HFF-Myc (cell line): ENCODE measurements at regions not wholly inside any gene's neighbourhood (a gene's known extent, or its start where the extent isn't known, plus 50 kb on each side); places are given as distances from the start of the nearest gene placed in this dataset.

Source experiments
- DNase-seq: peaks from one replicate; pipeline ENCODE4 v3.0.0-alpha.2; 2011; ENCODE audit warnings: low read depth; ENCODE audit errors: extremely low read depth
- H3K4me3 ChIP-seq: replicated peaks from 2 replicates; pipeline ENCODE4 v1.5.1; 2011; ENCODE audit warnings: low read depth, mild to moderate bottlenecking, control low read depth, low read length
- TF ChIP-seq, protein P1 (sequence below): IDR thresholded peaks from 2 replicates; pipeline ENCODE4 v1.5.1; 2012; ENCODE audit warnings: mild to moderate bottlenecking, low read depth, low read length, control low read depth; ENCODE audit errors: missing control alignments

DNA sequence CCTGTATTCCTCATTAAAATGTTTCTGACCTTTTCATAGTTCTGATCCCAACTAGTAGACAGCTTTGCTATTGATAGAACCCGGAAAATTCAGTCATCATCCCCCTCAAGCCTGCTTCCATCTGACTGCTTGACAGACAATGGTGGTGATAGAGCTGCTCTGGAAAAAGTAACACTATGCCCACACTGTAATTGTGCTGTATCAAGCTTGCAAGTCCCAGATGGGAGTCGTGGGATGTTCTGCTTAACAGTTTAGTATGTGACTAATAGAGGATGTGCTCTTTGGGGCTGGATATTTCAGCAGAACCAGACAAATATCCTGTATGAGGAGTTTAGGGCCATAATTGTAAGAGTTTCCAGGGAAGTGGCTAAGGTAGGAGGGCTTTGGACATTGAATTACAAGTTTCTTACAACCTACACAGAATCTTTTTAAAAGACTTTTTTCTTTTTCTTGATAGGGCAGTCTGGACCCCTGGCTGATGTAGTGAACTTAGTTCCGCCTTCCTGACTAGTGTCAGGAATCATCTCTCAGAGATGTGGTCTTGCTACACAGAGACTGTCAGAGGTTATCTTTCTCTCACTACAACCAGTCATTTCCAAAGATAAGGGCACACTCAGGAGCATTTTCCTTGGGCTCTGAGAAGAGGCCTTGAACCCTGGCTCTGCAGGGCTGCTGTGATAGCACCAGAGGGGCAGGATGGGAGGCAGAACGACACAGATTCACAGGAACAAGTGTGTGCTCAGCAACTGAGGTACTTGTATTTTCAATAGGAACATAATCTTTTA, 158.0 kb upstream of the RBMS1 start:
- DNase-seq, result no peak
- TF ChIP-seq, protein P1, sequence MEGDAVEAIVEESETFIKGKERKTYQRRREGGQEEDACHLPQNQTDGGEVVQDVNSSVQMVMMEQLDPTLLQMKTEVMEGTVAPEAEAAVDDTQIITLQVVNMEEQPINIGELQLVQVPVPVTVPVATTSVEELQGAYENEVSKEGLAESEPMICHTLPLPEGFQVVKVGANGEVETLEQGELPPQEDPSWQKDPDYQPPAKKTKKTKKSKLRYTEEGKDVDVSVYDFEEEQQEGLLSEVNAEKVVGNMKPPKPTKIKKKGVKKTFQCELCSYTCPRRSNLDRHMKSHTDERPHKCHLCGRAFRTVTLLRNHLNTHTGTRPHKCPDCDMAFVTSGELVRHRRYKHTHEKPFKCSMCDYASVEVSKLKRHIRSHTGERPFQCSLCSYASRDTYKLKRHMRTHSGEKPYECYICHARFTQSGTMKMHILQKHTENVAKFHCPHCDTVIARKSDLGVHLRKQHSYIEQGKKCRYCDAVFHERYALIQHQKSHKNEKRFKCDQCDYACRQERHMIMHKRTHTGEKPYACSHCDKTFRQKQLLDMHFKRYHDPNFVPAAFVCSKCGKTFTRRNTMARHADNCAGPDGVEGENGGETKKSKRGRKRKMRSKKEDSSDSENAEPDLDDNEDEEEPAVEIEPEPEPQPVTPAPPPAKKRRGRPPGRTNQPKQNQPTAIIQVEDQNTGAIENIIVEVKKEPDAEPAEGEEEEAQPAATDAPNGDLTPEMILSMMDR, result no peak
- no peak overlapping the region for H3K4me3 ChIP-seq

- TF ChIP-seq, protein P1, result no peak
- DNase-seq, result no peak
- H3K4me3 ChIP-seq, result no peak overlapping the region
These were observed 158.6 kb upstream of the RBMS1 start for GRCh38 chr2:160652236-160652635.

- TF ChIP-seq, protein P1, result no peak
- DNase-seq, result no peak
- H3K4me3 ChIP-seq, result no peak overlapping the region
These were observed 163.6 kb upstream of the RBMS1 start for GRCh38 chr2:160657196-160657595.

DNA sequence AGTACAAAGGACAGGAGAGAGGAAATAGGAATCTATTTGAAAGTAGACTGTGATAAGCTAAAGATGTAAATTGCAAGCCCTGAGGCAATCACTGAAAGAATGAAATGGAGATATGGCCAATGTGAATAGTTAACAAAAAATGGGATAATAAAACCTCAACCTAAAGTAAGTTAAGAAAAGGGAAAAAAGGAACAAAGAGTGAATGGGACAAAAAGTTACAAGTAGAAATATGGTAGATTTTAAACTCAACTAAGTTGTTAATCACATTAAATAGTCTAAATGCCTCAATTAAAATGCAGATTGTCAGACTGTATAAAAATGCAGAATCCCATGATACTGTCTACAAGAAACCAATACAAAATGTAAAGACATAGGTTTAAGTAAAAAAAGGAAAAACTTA, 165.2 kb upstream of the RBMS1 start:
- no peak for DNase-seq
- no peak overlapping the region for H3K4me3 ChIP-seq
- TF ChIP-seq, protein P1, result no peak

DNA sequence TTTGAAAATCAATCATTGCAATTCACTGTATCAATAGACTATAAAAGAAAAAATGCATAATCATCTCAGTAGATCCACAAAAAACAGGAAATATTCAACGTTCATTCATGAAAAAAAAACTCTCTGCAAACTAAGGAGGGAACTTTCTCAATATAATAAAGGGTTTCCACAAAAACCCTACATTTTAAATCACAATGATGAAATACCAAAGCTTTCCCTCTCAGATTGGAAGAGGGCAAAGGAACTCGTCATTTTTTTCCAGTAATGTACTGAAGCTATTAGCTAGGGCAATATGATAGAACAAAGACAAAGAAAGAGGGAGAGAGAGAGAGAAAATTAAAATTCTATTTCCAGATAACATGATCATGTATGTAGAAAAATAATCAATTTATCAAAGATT, 167.1 kb upstream of the RBMS1 start:
- no peak overlapping the region for H3K4me3 ChIP-seq
- no peak for DNase-seq
- TF ChIP-seq, protein P1, result no peak

GRCh38 chr2:160664603-160665140, 171.1 kb upstream of the RBMS1 start:
- no peak overlapping the region for H3K4me3 ChIP-seq
- TF ChIP-seq, protein P1, result no peak
- DNase-seq, result no peak
